ENCODE measurements at regions not wholly inside any gene's neighbourhood (a gene's known extent, or its start where the extent isn't known, plus 50 kb on each side); places are given as distances from the start of the nearest gene placed in this dataset.

DNA sequence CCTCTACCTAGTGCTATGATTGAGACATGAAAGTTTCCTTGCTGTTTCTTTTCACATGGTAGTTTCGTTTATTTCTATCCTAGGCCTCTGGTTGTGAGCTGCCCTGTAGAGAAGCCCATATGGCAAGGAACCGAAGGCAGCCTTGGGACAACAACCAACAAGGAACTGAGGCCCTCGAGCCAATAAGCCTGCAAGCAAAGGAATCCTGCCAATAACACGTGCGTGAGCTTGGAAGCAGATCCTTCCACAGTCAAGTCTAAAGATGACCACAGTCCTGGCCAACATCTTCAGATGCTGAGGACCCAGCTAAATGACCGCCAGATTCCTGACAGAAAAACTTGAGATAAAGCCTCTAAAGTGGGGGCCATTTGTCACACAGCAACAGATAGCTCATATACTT is 100.4 kb upstream of the FAM9B start:
- no peak for TF ChIP-seq POLR2AphosphoS5 (IDR thresholded peaks at IDR 0.05; ENCODE audit: low read depth, low read length)
- no peak for TF ChIP-seq TAF1 (IDR thresholded peaks at IDR 0.05; ENCODE audit: borderline replicate concordance, insufficient read depth, low read length)
- TF ChIP-seq, protein P1, sequence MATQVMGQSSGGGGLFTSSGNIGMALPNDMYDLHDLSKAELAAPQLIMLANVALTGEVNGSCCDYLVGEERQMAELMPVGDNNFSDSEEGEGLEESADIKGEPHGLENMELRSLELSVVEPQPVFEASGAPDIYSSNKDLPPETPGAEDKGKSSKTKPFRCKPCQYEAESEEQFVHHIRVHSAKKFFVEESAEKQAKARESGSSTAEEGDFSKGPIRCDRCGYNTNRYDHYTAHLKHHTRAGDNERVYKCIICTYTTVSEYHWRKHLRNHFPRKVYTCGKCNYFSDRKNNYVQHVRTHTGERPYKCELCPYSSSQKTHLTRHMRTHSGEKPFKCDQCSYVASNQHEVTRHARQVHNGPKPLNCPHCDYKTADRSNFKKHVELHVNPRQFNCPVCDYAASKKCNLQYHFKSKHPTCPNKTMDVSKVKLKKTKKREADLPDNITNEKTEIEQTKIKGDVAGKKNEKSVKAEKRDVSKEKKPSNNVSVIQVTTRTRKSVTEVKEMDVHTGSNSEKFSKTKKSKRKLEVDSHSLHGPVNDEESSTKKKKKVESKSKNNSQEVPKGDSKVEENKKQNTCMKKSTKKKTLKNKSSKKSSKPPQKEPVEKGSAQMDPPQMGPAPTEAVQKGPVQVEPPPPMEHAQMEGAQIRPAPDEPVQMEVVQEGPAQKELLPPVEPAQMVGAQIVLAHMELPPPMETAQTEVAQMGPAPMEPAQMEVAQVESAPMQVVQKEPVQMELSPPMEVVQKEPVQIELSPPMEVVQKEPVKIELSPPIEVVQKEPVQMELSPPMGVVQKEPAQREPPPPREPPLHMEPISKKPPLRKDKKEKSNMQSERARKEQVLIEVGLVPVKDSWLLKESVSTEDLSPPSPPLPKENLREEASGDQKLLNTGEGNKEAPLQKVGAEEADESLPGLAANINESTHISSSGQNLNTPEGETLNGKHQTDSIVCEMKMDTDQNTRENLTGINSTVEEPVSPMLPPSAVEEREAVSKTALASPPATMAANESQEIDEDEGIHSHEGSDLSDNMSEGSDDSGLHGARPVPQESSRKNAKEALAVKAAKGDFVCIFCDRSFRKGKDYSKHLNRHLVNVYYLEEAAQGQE (IDR thresholded peaks at IDR 0.05; ENCODE audit: insufficient read depth in 1 of 2, low read depth in 2 of 2, low read length in 2 of 2) = no peak
- no peak for TF ChIP-seq SIN3A (IDR thresholded peaks at IDR 0.05; ENCODE audit: borderline replicate concordance, insufficient read depth, low read length)
